GM21390 (cell line): ENCODE measurements at regions not wholly inside any gene's neighbourhood (a gene's known extent, or its start where the extent isn't known, plus 50 kb on each side); places are given as distances from the start of the nearest gene placed in this dataset.
"Not testable (repeated sequence)": the region's sequence is repeated elsewhere in the genome, so short reads cannot be mapped to it uniquely, and the experiment has no call there.

ENCODE experiments used
- ATAC-seq: cut with Tn5 transposase; IDR thresholded peaks from one replicate; pipeline ENCODE4 v1.9.1; 2021; ENCODE audit not compliant: unreplicated experiment

GRCh38 chr22:27239520-27239919 is 562.0 kb downstream of the MN1 start:
- no peak for ATAC-seq

- no peak for ATAC-seq
Measured at GRCh38 chr22:27240298-27241075, 561.1 kb downstream of the MN1 start.

- ATAC-seq: no peak
Measured at GRCh38 chr22:27241430-27242321, 559.9 kb downstream of the MN1 start.

GRCh38 chr22:27242474-27242873 is 559.1 kb downstream of the MN1 start:
- ATAC-seq: no peak

GRCh38 chr22:27242917-27243589 is 558.5 kb downstream of the MN1 start:
- ATAC-seq: no peak

- ATAC-seq: no peak
Measured at GRCh38 chr22:27244328-27244727, 557.2 kb downstream of the MN1 start.

GRCh38 chr22:27245056-27245455 is 556.5 kb downstream of the MN1 start:
- ATAC-seq: no peak

- ATAC-seq: no peak
Measured at GRCh38 chr22:27246558-27246957, 555.0 kb downstream of the MN1 start.

GRCh38 chr22:27247701-27248434 is 553.7 kb downstream of the MN1 start:
- ATAC-seq: no peak

GRCh38 chr22:27250418-27250817 is 551.1 kb downstream of the MN1 start:
- no peak for ATAC-seq

GRCh38 chr22:27250886-27251285 is 550.7 kb downstream of the MN1 start:
- ATAC-seq: no peak

GRCh38 chr22:27251563-27251962 is 550.0 kb downstream of the MN1 start:
- no peak for ATAC-seq

- no peak for ATAC-seq
Measured at GRCh38 chr22:27252282-27253049, 549.1 kb downstream of the MN1 start.

GRCh38 chr22:27253108-27253902 is 548.3 kb downstream of the MN1 start:
- no peak for ATAC-seq

GRCh38 chr22:27254063-27254462 is 547.5 kb downstream of the MN1 start:
- ATAC-seq: not testable (repeated sequence)

GRCh38 chr22:27255580-27255979 is 546.0 kb downstream of the MN1 start:
- ATAC-seq: no peak

- ATAC-seq: no peak
Measured at GRCh38 chr22:27257987-27258386, 543.6 kb downstream of the MN1 start.

GRCh38 chr22:27258616-27259172 is 542.9 kb downstream of the MN1 start:
- no peak for ATAC-seq

GRCh38 chr22:27259433-27259832 is 542.1 kb downstream of the MN1 start:
- ATAC-seq: no peak
